NCI-H1436 treated with DMSO at 0.1 percent for 48 hours (cell line): ENCODE measurements at regions not wholly inside any gene's neighbourhood (a gene's known extent, or its start where the extent isn't known, plus 50 kb on each side); places are given as distances from the start of the nearest gene placed in this dataset.

Experiments used
- DNase-seq: peaks from one replicate; lab custom pipeline; 2025; lab: John Stamatoyannopoulos, UW

- DNase-seq: no peak
Measured at GRCh38 chr2:60052601-60053000, 500.9 kb downstream of the BCL11A start.

DNA sequence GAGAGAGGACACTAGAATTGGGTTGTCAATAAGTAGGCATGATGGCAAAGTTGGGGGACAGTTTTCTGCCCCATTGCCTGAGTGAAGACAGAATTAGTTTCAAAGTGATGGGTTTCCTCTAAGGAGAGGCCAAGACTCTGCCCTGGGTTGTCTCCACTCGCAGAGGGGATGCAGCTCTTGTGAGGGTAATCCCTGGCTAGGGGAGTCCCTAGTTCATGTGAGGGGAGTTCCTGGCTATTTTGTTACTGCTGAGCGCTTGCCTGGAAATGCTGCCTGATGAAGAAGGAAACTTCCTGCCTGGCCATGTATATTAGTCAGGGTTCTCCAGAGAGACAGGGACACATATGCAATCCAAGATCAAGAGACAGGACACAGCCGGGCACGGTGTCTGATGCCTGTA is 501.5 kb downstream of the BCL11A start:
- no peak for DNase-seq

DNA sequence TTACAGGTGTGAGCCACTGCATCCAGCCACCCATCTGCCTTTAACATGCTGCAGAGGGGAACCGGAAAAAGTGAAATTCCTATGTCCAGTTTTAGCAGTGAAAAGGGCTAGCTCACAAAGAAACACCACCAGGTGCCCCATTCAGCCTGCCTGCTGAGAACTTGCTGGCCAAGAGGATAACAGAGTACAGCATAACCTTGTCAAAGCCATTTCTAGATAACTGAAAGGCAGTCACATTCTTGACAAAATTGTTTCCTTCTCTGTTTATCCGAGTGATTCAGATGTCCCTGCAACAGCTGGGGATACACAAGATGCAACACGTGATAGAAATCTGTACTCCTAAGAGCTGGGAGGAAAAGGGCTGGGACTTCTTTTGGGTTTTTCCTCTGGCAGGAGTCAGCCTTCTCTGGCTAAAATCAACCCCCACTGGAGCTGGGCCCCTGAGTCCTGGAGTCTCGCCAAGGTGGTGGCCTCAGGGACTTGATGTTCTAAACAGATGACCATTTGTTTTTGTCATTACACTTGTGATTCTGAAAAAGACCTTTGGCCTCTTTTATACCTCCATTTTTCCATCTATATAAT is 505.4 kb downstream of the BCL11A start:
- no peak for DNase-seq

GRCh38 chr2:60047347-60047746 is 506.1 kb downstream of the BCL11A start:
- no peak for DNase-seq

DNA sequence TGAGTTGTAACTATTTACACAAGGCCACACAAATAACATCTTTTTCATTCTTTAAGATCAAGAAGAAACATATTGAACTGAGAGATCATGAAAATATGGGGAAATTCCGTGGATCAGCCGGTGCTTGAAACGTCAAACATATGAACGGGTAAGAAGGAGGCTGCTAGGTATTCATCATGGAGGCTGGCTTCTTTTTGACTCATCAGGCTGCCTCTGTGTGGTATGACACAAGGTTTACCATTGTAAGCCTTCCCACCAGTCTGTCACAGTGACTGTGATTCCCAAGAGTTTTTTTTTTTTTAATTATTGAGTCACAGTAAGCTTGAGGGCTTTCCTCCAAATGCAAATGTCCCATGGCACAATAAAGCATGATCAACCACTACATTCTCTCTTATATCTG is 506.9 kb downstream of the BCL11A start:
- DNase-seq: no peak

DNA sequence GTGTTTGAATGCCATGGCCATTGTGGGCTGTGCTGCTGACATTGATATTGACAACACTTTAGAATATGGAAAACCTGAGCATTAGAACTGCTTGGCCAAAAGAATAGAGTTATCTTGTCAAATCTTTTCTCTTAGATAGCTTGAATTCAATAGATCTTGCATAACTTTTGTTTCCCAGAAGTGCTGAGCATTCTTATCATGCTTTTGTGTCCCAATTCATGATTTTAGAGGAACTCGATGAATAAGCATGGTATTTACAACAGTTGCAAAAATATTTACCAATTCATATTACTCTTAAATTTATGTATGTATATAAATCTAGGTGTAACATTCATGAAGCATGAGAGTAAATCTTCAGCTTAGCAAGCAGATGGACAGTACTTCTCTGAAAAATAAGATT is 508.0 kb downstream of the BCL11A start:
- no peak for DNase-seq

DNA sequence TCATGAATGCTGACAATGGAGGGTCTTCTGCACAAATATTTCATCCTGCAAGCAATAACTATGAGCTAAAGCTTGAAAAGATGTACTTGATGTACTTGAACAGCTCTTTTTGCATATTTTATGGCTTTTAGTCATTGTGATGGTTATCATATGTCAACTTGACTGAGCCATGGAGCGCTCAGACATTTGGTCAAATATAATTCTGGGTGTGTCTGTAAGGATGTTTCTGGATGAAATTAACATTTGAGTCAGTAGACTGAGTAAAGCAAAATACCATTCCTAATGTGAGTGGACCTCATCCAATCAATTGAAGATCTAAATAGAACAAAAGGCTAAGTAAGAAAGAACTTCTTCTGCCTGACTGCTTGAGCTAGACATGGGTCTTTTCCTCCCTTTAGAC is 509.0 kb downstream of the BCL11A start:
- no peak for DNase-seq

GRCh38 chr2:60042023-60042422 is 511.4 kb downstream of the BCL11A start:
- no peak for DNase-seq

DNA sequence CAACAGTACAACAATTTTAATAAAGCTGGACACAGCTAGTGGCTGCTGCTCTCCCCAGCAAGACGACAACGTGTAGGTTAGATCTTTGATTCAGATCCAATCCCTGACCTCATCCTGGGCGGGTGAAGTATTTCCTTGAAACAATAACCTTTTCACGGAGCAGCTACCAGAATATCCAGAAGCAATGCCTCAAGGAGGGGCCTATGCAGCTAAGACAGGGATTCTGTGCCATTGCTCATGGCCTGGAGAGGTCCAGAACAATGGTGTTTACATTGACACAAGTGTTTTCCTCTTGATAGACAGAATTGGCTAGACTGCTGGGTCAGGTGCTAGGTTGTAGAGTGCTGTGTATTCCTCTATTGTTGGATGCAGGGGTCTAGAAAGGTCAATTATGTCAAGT is 520.1 kb downstream of the BCL11A start:
- DNase-seq: no peak

GRCh38 chr2:60029566-60029883 is 523.9 kb downstream of the BCL11A start:
- no peak for DNase-seq

- no peak for DNase-seq
Measured at GRCh38 chr2:60028849-60029565, 524.4 kb downstream of the BCL11A start.

GRCh38 chr2:60025496-60025895 is 528.0 kb downstream of the BCL11A start:
- no peak for DNase-seq

- no peak for DNase-seq
Measured at GRCh38 chr2:60023256-60023985, 530.0 kb downstream of the BCL11A start.

- no peak for DNase-seq
Measured at GRCh38 chr2:60007671-60008070, 545.8 kb downstream of the BCL11A start.

GRCh38 chr2:60003076-60003475 is 550.4 kb downstream of the BCL11A start:
- DNase-seq: no peak

DNA sequence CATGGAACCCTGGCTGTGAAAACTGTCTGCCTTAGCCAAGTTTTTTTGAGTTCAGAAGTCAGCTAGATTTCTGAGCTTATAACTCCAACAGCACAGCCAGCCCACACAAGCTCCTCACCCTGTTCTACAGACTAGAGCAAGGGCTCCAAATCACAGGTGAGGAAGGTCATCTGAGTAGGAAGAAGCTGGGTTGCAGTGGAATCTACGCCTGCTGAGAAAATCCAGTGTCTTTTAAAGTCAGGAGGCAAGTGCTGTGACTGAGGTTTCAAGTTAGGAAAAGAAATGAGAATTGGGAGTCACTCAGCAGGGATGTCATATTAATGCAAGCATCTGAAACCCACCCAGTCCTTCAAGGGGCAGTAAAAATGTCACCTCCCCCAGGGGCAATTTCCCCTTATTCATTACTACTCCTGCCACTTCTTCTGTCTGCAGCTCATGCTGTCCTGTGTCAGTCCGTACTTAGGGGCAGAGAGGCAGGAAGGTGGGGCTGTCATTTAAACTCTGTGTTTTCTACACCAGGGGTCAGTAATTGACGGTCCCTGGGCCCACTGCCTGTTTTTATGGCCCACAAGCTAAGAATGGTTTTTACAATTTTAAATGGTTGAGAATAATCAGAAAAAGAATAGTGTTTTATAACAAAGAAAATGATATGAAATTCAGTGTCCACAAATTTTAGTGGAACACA is 551.1 kb downstream of the BCL11A start:
- DNase-seq: no peak

DNA sequence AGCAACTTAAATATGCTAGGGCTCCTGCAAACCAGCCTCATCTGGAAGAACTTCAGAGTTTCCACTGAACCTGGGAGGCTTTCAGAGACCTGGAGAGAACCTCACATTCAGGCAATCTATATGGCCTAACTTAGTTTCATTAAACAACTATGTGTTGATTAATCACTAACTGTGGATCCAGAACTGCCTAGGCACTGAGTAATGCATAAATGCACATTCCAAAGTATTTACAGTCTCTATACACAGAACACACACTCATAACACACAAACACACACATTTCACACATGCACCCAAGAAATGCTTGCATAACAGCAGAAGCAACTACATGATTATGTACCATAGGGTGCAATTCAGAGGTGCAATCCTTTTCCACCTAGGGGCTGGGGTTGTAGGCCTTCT is 552.8 kb downstream of the BCL11A start:
- DNase-seq: no peak

- no peak for DNase-seq
Measured at GRCh38 chr2:59998324-59998723, 555.1 kb downstream of the BCL11A start.

DNA sequence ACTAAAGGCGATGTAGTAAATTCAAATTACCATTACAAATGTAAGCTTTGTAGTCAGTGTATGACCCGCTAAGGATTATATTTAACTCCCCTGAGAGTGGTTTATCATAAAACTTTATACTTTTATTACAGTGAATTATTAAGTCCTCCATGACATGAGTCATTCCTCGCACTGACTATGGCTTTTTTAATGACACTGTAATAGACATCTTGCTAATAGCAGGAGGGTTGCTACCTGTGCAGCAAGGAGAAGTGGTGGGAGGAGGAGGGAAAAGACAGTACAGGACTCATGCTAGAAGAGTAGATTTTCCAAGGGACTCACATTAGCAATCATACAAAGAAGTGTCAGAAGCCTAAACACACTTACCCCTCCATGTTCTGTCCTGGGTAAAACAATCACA is 556.1 kb downstream of the BCL11A start:
- DNase-seq: no peak

- no peak for DNase-seq
Measured at GRCh38 chr2:59996855-59997254, 556.6 kb downstream of the BCL11A start.

- no peak for DNase-seq
Measured at GRCh38 chr2:59993726-59994125, 559.7 kb downstream of the BCL11A start.

DNA sequence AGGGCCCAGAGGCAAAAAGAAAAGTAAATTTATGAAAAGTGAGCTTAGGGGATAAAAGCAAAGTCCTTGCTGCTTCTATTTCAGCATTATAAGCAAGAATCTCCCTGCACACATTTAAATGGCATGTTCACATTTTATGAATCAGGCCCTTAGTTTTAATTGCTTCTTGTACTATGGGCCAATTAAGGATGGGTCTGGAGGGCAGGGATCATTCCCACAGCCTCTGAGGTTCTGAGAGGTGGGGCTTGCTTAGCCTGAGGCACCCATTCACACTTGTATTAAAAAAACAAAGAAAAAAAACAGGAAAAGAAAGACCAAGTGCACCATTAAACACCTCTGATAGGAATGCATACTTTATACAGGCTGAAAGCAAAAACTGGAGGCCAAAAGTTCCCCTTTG is 565.1 kb downstream of the BCL11A start:
- DNase-seq: no peak

DNA sequence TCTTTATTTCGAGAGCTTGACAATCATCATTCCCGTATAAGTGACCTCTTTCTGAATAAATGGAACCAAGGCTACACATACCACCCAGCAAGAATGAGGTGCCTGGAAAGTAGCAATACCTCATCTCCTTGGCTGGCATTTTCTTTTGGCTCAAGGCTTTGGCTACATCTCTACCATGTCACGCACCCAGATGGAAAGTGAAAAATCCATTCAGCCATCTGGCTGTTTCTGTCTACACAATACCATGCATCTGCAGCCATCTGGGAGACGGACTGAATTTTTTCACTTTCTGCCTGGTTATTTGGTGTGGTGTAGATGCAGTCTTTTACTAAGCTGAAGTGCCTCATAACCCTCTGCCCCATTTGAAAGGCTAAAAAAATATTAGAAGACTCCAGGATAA is 566.9 kb downstream of the BCL11A start:
- DNase-seq: no peak
